Muscle of back (tissue), 3 donors: ENCODE measurements at regions not wholly inside any gene's neighbourhood (a gene's known extent, or its start where the extent isn't known, plus 50 kb on each side); places are given as distances from the start of the nearest gene placed in this dataset.
A peak's percentile ranks its signal among the peaks of the same experiment; 100 is the strongest.
"Not testable (repeated sequence)": the region's sequence is repeated elsewhere in the genome, so short reads cannot be mapped to it uniquely, and the experiment has no call there.

ENCODE experiments used
- DNase-seq, 3 donors: peaks; one replicate each; pipeline versions ENCODE4 v3.0.0 to v3.0.0-alpha.2; 2013

- DNase-seq = no peak
Observed at GRCh38 chr2:18312818-18313217, 247.6 kb downstream of the RDH14 start.

GRCh38 chr2:18311420-18312195 is 248.8 kb downstream of the RDH14 start:
- peak; percentile 28 to 43 (median 36) for DNase-seq

GRCh38 chr2:18309627-18310026 is 250.8 kb downstream of the RDH14 start:
- no peak for DNase-seq

- DNase-seq = no peak
Observed at GRCh38 chr2:18309188-18309587, 251.3 kb downstream of the RDH14 start.

- no peak for DNase-seq
Observed at GRCh38 chr2:18304849-18305248, 255.6 kb downstream of the RDH14 start.

GRCh38 chr2:18301421-18302139 is 258.9 kb downstream of the RDH14 start:
- DNase-seq = no peak

GRCh38 chr2:18299423-18300212 is 260.8 kb downstream of the RDH14 start:
- peak in 1 of 3 donors; percentile 78 for DNase-seq

- DNase-seq = no peak
Observed at GRCh38 chr2:18297534-18298058, 262.9 kb downstream of the RDH14 start.

GRCh38 chr2:18290386-18290785 is 270.1 kb downstream of the RDH14 start:
- DNase-seq = no peak

GRCh38 chr2:18286897-18287296 is 273.6 kb downstream of the RDH14 start:
- DNase-seq = no peak

- no peak for DNase-seq
Observed at GRCh38 chr2:18284331-18284730, 276.1 kb downstream of the RDH14 start.

- no peak for DNase-seq
Observed at GRCh38 chr2:18282026-18282425, 278.4 kb downstream of the RDH14 start.

- no peak for DNase-seq
Observed at GRCh38 chr2:18276583-18277075, 283.8 kb downstream of the RDH14 start.

GRCh38 chr2:18273205-18273604 is 287.2 kb downstream of the RDH14 start:
- no peak for DNase-seq

GRCh38 chr2:18272148-18272494 is 288.3 kb downstream of the RDH14 start:
- DNase-seq = no peak

GRCh38 chr2:18271370-18272147 is 288.9 kb downstream of the RDH14 start:
- DNase-seq = no peak

GRCh38 chr2:18268400-18268799 is 292.1 kb downstream of the RDH14 start:
- DNase-seq = no peak

- DNase-seq = no peak
Observed at GRCh38 chr2:18267501-18267900, 293.0 kb downstream of the RDH14 start.

GRCh38 chr2:18266699-18267098 is 293.8 kb downstream of the RDH14 start:
- not testable (repeated sequence) for DNase-seq

GRCh38 chr2:18265614-18266586 is 294.6 kb downstream of the RDH14 start:
- no peak for DNase-seq
